ENCODE measurements at regions not wholly inside any gene's neighbourhood (a gene's known extent, or its start where the extent isn't known, plus 50 kb on each side); places are given as distances from the start of the nearest gene placed in this dataset.

GRCh38 chr12:92464911-92465310 is 237.9 kb upstream of the PLEKHG7 start:
- no peaks in the 10 kb centered on the region for H3K9me2 ChIP-seq (ENCODE audit: insufficient read depth)
- H3K27ac ChIP-seq (ENCODE audit: low read depth, low read length): no peak overlapping the region
- no peak for TF ChIP-seq ELF1 (IDR thresholded peaks at IDR 0.05; ENCODE audit: borderline replicate concordance, low read depth)
- TF ChIP-seq SRF (IDR thresholded peaks at IDR 0.05; ENCODE audit: low read depth): no peak
- TF ChIP-seq CBX3 (IDR thresholded peaks at IDR 0.05; ENCODE audit: low read depth): no peak
- no peak for TF ChIP-seq EZH2 (IDR thresholded peaks at IDR 0.05)
- no peak for TF ChIP-seq EGR1 (IDR thresholded peaks at IDR 0.05; ENCODE audit: low read depth)
- TF ChIP-seq JUND (IDR thresholded peaks at IDR 0.05): no peak
- TF ChIP-seq EZH2phosphoT487 (IDR thresholded peaks at IDR 0.05; ENCODE audit: borderline replicate concordance): no peak
- TF ChIP-seq SIN3A (IDR thresholded peaks at IDR 0.05; ENCODE audit: low read depth): no peak
- TF ChIP-seq YY1 (IDR thresholded peaks at IDR 0.05; ENCODE audit: extremely low read depth, insufficient replicate concordance, low read depth, low read length): no peak
- TF ChIP-seq ATF3 (IDR thresholded peaks at IDR 0.05): no peak
- TF ChIP-seq POLR2AphosphoS5 (IDR thresholded peaks at IDR 0.05; ENCODE audit: low read depth, low read length): no peak
- no peak for TF ChIP-seq TCF7L2 (IDR thresholded peaks at IDR 0.05; ENCODE audit: borderline replicate concordance, extremely low read depth, insufficient read depth, insufficient read length)
- no peak for TF ChIP-seq CTCF (IDR thresholded peaks at IDR 0.05 in 2 of 3, conservative IDR thresholded peaks at IDR 0.05 in 1 of 3; ENCODE audit: borderline replicate concordance in 1 of 3, insufficient read depth in 1 of 3, low read depth in 2 of 3, low read length in 2 of 3)
- no peak for TF ChIP-seq MAX (IDR thresholded peaks at IDR 0.05)
- no peak for TF ChIP-seq FOSL1 (IDR thresholded peaks at IDR 0.05; ENCODE audit: low read depth)
- no peak for TF ChIP-seq SP1 (IDR thresholded peaks at IDR 0.05; ENCODE audit: low read depth)
- H3K4me3 ChIP-seq (replicated peaks in 1 of 2; ENCODE audit: low read depth in 1 of 2, low read length in 2 of 2): no peak overlapping the region
- no TSS peak for BruUV-seq (replicated peaks)
- no peaks in the 10 kb centered on the region for H3K27me3 ChIP-seq (ENCODE audit: insufficient read depth, low read length)
- no peaks in the 10 kb centered on the region for H3K9me3 ChIP-seq (ENCODE audit: control insufficient read depth in 1 of 2, insufficient read depth in 1 of 2, low read depth in 1 of 2, low read length in 2 of 2)
- ATAC-seq: no peak
- no peak overlapping the region for H3K9ac ChIP-seq (ENCODE audit: low read length)
- H2AFZ ChIP-seq (ENCODE audit: low read depth, low read length, poor library complexity, severe bottlenecking): no peak overlapping the region
- H3K4me1 ChIP-seq (ENCODE audit: control insufficient read depth in 1 of 2, insufficient read depth in 2 of 2, low read length in 2 of 2): no peaks in the 10 kb centered on the region
- POLR2A ChIA-PET: no interaction called here
- CTCF ChIA-PET: no interaction called here
- RAD21 ChIA-PET (ENCODE audit: low non-redundant PET in 1 of 2, low total read pairs in 2 of 2, uncharacterized antibody in 2 of 2, unreplicated experiment in 2 of 2): no interaction called here
- no peaks in the 10 kb centered on the region for H3K79me2 ChIP-seq (ENCODE audit: insufficient read depth, low read length)
- no peaks in the 10 kb centered on the region for H4K20me1 ChIP-seq (ENCODE audit: insufficient read depth)
- no peaks in the 10 kb centered on the region for H3K36me3 ChIP-seq (ENCODE audit: control insufficient read depth in 1 of 2, insufficient read depth in 2 of 2, low read length in 2 of 2)
- no peak for DNase-seq (ENCODE audit: low read depth, low spot score)
- H3K4me2 ChIP-seq (ENCODE audit: low read length): no peak overlapping the region
- intact Hi-C loops (cut with micrococcal nuclease): no loop called here

All from HCT116 (cell line).